HCT116 (cell line): ENCODE measurements at regions not wholly inside any gene's neighbourhood (a gene's known extent, or its start where the extent isn't known, plus 50 kb on each side); places are given as distances from the start of the nearest gene placed in this dataset.

Experiments
- ATAC-seq: fragments of 200-7000 bp; cut with Tn5 transposase; 2 replicates; pipeline ENCODE4 v1.9.1; 2020; ENCODE audit warnings: mild to moderate bottlenecking, moderate library complexity
- BruUV-seq: library from RNA; stranded (reverse); fragments of 400-500 nt; replicated peaks from 2 replicates; lab custom pipeline; 2021; lab: Mats Ljungman, UMichigan
- CTCF ChIA-PET: fragments of 300-600 bp; sonication (Branson Sonifier 250); formaldehyde crosslinking; loops from one replicate; lab custom pipeline; 2021; ENCODE audit warnings: antibody characterized with exemption; lab: Charles Lee
- POLR2A ChIA-PET: fragments of 300-600, 350-600 bp; sonication (Branson Sonifier 250); formaldehyde crosslinking; loops from one replicate; lab custom pipeline; 2021; ENCODE audit warnings: antibody characterized with exemption; lab: Charles Lee
- RAD21 ChIA-PET, 2 experiments: fragments of 300-600 bp; sonication (Branson Sonifier 250); formaldehyde crosslinking; loops; one replicate each; lab custom pipeline; 2023; ENCODE audit warnings: low total read pairs in 2 of 2; ENCODE audit not compliant: uncharacterized antibody in 2 of 2, unreplicated experiment in 2 of 2, low non-redundant PET in 1 of 2; lab: Charles Lee
- DNase-seq: peaks from one replicate; pipeline ENCODE4 v3.0.0-alpha.2; 2010; ENCODE audit warnings: low read depth, low spot score
- H2AFZ ChIP-seq: fragments of 200-600 bp; shearing (Covaris generic), sonication (generic); 2 replicates; pipeline ENCODE4 v1.6.1; 2017; ENCODE audit warnings: low read depth, mixed run types, mixed read lengths, antibody characterized with exemption, low read length; ENCODE audit not compliant: poor library complexity, severe bottlenecking
- H3K27ac ChIP-seq: 2 replicates; pipeline ENCODE4 v1.5.1; 2012; ENCODE audit warnings: low read depth, low read length
- H3K27me3 ChIP-seq: fragments of 200-600 bp; sonication (generic); 2 replicates; pipeline ENCODE4 v1.6.1; 2016; ENCODE audit warnings: mixed run types, low read length, mixed read lengths; ENCODE audit not compliant: insufficient read depth
- H3K36me3 ChIP-seq, 2 experiments: fragments of 200-500 bp in 1 of 2; fragments of 200-600 bp in 1 of 2; sonication (Bioruptor generic) in 1 of 2; sonication (generic) in 1 of 2; 2 replicates each; pipeline versions ENCODE4 v1.5.1 to v1.6.1; 2014 to 2016; ENCODE audit warnings: low read length in 2 of 2, inconsistent platforms in 1 of 2, mixed read lengths in 1 of 2, mixed run types in 1 of 2; ENCODE audit not compliant: insufficient read depth in 2 of 2, control insufficient read depth in 1 of 2
- H3K4me1 ChIP-seq, 2 experiments: fragments of 200-600 bp in 1 of 2; sonication (generic) in 1 of 2; 2 replicates each; pipeline versions ENCODE4 v1.5.1 to v1.6.1; 2012 to 2017; ENCODE audit warnings: low read length in 2 of 2, inconsistent platforms in 1 of 2, mild to moderate bottlenecking in 1 of 2, mixed read lengths in 1 of 2, mixed run types in 1 of 2, moderate library complexity in 1 of 2; ENCODE audit not compliant: insufficient read depth in 2 of 2, control insufficient read depth in 1 of 2
- H3K4me2 ChIP-seq: fragments of 200-600 bp; sonication (generic); 2 replicates; pipeline ENCODE4 v1.6.1; 2017; ENCODE audit warnings: mixed run types, low read length, mixed read lengths
- H3K4me3 ChIP-seq, 2 experiments: fragments of 200-600 bp in 1 of 2; sonication (generic) in 1 of 2; replicated peaks in 1 of 2; 2 replicates each; pipeline ENCODE4 v1.5.1; 2011 to 2016; ENCODE audit warnings: low read length in 2 of 2, control low read depth in 1 of 2, low read depth in 1 of 2, mild to moderate bottlenecking in 1 of 2, mixed read lengths in 1 of 2, mixed run types in 1 of 2
- H3K79me2 ChIP-seq: fragments of 200-600 bp; sonication (generic); 2 replicates; pipeline ENCODE4 v1.6.1; 2017; ENCODE audit warnings: mild to moderate bottlenecking, mixed run types, low read length, moderate library complexity, mixed read lengths; ENCODE audit not compliant: insufficient read depth
- H3K9ac ChIP-seq: fragments of 200-600 bp; sonication (generic); 2 replicates; pipeline ENCODE4 v1.6.1; 2016; ENCODE audit warnings: low read length, mixed read lengths
- H3K9me2 ChIP-seq: fragments of 200-600 bp; sonication (generic), shearing (Covaris generic); 2 replicates; pipeline ENCODE4 v1.6.1; 2017; ENCODE audit warnings: mixed run types, mild to moderate bottlenecking, moderate library complexity; ENCODE audit not compliant: insufficient read depth
- H3K9me3 ChIP-seq, 2 experiments: fragments of 200-500 bp in 1 of 2; fragments of 200-600 bp in 1 of 2; sonication (Bioruptor generic) in 1 of 2; sonication (generic) in 1 of 2; 2 replicates each; pipeline ENCODE4 v1.6.1; 2014 to 2017; ENCODE audit warnings: low read length in 2 of 2, mixed read lengths in 2 of 2, inconsistent platforms in 1 of 2, low read depth in 1 of 2, mild to moderate bottlenecking in 1 of 2, mixed run types in 1 of 2, moderate library complexity in 1 of 2; ENCODE audit not compliant: control insufficient read depth in 1 of 2, insufficient read depth in 1 of 2
- H4K20me1 ChIP-seq: fragments of 200-600 bp; sonication (generic), shearing (Covaris generic); 2 replicates; pipeline ENCODE4 v1.6.1; 2017; ENCODE audit warnings: mixed run types, mild to moderate bottlenecking, moderate library complexity; ENCODE audit not compliant: insufficient read depth
- CBX3 ChIP-seq: IDR thresholded peaks from 2 replicates; pipeline ENCODE4 v1.6.1; 2012; ENCODE audit warnings: low read depth
- CEBPB ChIP-seq: IDR thresholded peaks from 2 replicates; pipeline ENCODE4 v1.6.1; 2012; ENCODE audit warnings: low read depth
- CTCF ChIP-seq, 3 experiments: fragments of 200-600 bp in 1 of 3; sonication (generic) in 1 of 3; IDR thresholded peaks in 2 of 3; conservative IDR thresholded peaks in 1 of 3; 2 replicates each; pipeline ENCODE4 v1.5.1; 2012 to 2017; ENCODE audit warnings: low read depth in 2 of 3, low read length in 2 of 3, antibody characterized with exemption in 1 of 3, borderline replicate concordance in 1 of 3, control low read depth in 1 of 3, mild to moderate bottlenecking in 1 of 3, mixed read lengths in 1 of 3, mixed run types in 1 of 3, moderate library complexity in 1 of 3; ENCODE audit not compliant: insufficient read depth in 1 of 3
- EGR1 ChIP-seq: IDR thresholded peaks from 2 replicates; pipeline ENCODE4 v1.6.1; 2012; ENCODE audit warnings: low read depth
- ELF1 ChIP-seq: IDR thresholded peaks from 2 replicates; pipeline ENCODE4 v1.6.1; 2012; ENCODE audit warnings: low read depth, borderline replicate concordance
- EZH2 ChIP-seq: fragments of 200-600 bp; sonication (generic); IDR thresholded peaks from 2 replicates; pipeline ENCODE4 v1.6.1; 2017; ENCODE audit warnings: antibody characterized with exemption, mixed run types
- EZH2phosphoT487 ChIP-seq: fragments of 200-600 bp; IDR thresholded peaks from 2 replicates; pipeline ENCODE4 v1.6.1; 2018; ENCODE audit warnings: antibody characterized with exemption, borderline replicate concordance
- FOSL1 ChIP-seq: IDR thresholded peaks from 2 replicates; pipeline ENCODE4 v1.6.1; 2012; ENCODE audit warnings: low read depth
- JUND ChIP-seq: IDR thresholded peaks from 2 replicates; pipeline ENCODE4 v1.6.1; 2012
- POLR2A ChIP-seq: IDR thresholded peaks from 2 replicates; pipeline ENCODE4 v1.7.0; 2011; ENCODE audit warnings: borderline replicate concordance; ENCODE audit not compliant: insufficient read depth, insufficient read length; ENCODE audit errors: extremely low read depth
- POLR2AphosphoS5 ChIP-seq: IDR thresholded peaks from 2 replicates; pipeline ENCODE4 v1.6.1; 2011; ENCODE audit warnings: mild to moderate bottlenecking, low read depth, low read length, moderate library complexity
- RAD21 ChIP-seq: IDR thresholded peaks from 2 replicates; pipeline ENCODE4 v1.6.1; 2012; ENCODE audit warnings: low read depth, mild to moderate bottlenecking
- SIN3A ChIP-seq: IDR thresholded peaks from 2 replicates; pipeline ENCODE4 v1.6.1; 2012; ENCODE audit warnings: low read depth
- TCF7L2 ChIP-seq: IDR thresholded peaks from 2 replicates; pipeline ENCODE4 v1.7.0; 2011; ENCODE audit warnings: borderline replicate concordance, inconsistent platforms; ENCODE audit not compliant: insufficient read depth, insufficient read length; ENCODE audit errors: extremely low read depth
- YY1 ChIP-seq: IDR thresholded peaks from 2 replicates; pipeline ENCODE4 v1.6.1; 2011; ENCODE audit warnings: low read length, low read depth, moderate library complexity, mild to moderate bottlenecking; ENCODE audit not compliant: insufficient replicate concordance; ENCODE audit errors: extremely low read depth
- ZFX ChIP-seq: fragments of 450-650 bp; IDR thresholded peaks from 2 replicates; pipeline ENCODE4 v1.6.1; 2017
- ZNF274 ChIP-seq: fragments of 200-500 bp; sonication (Bioruptor generic); IDR thresholded peaks from 2 replicates; pipeline ENCODE4 v1.6.1; 2014; ENCODE audit warnings: mild to moderate bottlenecking, low read depth, low read length, inconsistent platforms
- intact Hi-C: fragments of 100-400 bp; cut with micrococcal nuclease; formaldehyde crosslinking; loops from 2 replicates; pipeline ENCODE4 v1.10.0; 2022
- TF ChIP-seq, protein P1 (sequence below): IDR thresholded peaks from 2 replicates; pipeline ENCODE4 v1.6.1; 2012; ENCODE audit warnings: low read depth
- TF ChIP-seq, protein P2 (sequence below): IDR thresholded peaks from 2 replicates; pipeline ENCODE4 v1.6.1; 2012
- TF ChIP-seq, protein P3 (sequence below): IDR thresholded peaks from 2 replicates; pipeline ENCODE4 v1.6.1; 2011; ENCODE audit warnings: mild to moderate bottlenecking, low read length, moderate library complexity; ENCODE audit not compliant: insufficient replicate concordance; ENCODE audit errors: extremely low read depth

GRCh38 chr6:12610862-12611261 is 105.7 kb upstream of the PHACTR1 start:
- ATAC-seq (no peak), DNase-seq (no peak)
- Histone ChIP-seq H3K9ac (no peak overlapping the region), H3K4me3 (no peak overlapping the region), H4K20me1 (no peaks in the 10 kb centered on the region), H3K9me2 (no peaks in the 10 kb centered on the region), H3K9me3 (no peaks in the 10 kb centered on the region), H3K27ac (no peak overlapping the region), H2AFZ (no peak overlapping the region), H3K79me2 (no peaks in the 10 kb centered on the region), H3K4me2 (no peak overlapping the region), H3K27me3 (no peaks in the 10 kb centered on the region; the same call in 1 of the 2 replicates), H3K4me1 (no peaks in the 10 kb centered on the region; a peak in 1 of 4 replicates), H3K36me3 (no peaks in the 10 kb centered on the region)
- ChIA-PET RAD21 (no interaction called here), POLR2A (no interaction called here), CTCF (no interaction called here)
- TF ChIP-seq CEBPB, result no peak
- no peak for TF ChIP-seq FOSL1
- TF ChIP-seq CTCF (IDR thresholded peaks at IDR 0.05 in 2 of 3, conservative IDR thresholded peaks at IDR 0.05 in 1 of 3; ENCODE audit: borderline replicate concordance in 1 of 3, insufficient read depth in 1 of 3, low read depth in 2 of 3, low read length in 2 of 3), result no peak
- no peak for TF ChIP-seq CBX3
- TF ChIP-seq EZH2phosphoT487, result no peak
- no peak for TF ChIP-seq POLR2A
- no peak for TF ChIP-seq SIN3A
- TF ChIP-seq RAD21, result no peak
- no peak for TF ChIP-seq ZFX
- TF ChIP-seq TCF7L2, result no peak
- no peak for TF ChIP-seq JUND
- TF ChIP-seq EZH2, result no peak
- TF ChIP-seq ZNF274, result no peak
- TF ChIP-seq, protein P1, sequence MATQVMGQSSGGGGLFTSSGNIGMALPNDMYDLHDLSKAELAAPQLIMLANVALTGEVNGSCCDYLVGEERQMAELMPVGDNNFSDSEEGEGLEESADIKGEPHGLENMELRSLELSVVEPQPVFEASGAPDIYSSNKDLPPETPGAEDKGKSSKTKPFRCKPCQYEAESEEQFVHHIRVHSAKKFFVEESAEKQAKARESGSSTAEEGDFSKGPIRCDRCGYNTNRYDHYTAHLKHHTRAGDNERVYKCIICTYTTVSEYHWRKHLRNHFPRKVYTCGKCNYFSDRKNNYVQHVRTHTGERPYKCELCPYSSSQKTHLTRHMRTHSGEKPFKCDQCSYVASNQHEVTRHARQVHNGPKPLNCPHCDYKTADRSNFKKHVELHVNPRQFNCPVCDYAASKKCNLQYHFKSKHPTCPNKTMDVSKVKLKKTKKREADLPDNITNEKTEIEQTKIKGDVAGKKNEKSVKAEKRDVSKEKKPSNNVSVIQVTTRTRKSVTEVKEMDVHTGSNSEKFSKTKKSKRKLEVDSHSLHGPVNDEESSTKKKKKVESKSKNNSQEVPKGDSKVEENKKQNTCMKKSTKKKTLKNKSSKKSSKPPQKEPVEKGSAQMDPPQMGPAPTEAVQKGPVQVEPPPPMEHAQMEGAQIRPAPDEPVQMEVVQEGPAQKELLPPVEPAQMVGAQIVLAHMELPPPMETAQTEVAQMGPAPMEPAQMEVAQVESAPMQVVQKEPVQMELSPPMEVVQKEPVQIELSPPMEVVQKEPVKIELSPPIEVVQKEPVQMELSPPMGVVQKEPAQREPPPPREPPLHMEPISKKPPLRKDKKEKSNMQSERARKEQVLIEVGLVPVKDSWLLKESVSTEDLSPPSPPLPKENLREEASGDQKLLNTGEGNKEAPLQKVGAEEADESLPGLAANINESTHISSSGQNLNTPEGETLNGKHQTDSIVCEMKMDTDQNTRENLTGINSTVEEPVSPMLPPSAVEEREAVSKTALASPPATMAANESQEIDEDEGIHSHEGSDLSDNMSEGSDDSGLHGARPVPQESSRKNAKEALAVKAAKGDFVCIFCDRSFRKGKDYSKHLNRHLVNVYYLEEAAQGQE, result no peak
- TF ChIP-seq YY1, result no peak
- TF ChIP-seq, protein P2, sequence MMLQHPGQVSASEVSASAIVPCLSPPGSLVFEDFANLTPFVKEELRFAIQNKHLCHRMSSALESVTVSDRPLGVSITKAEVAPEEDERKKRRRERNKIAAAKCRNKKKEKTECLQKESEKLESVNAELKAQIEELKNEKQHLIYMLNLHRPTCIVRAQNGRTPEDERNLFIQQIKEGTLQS, result no peak
- TF ChIP-seq, protein P3, sequence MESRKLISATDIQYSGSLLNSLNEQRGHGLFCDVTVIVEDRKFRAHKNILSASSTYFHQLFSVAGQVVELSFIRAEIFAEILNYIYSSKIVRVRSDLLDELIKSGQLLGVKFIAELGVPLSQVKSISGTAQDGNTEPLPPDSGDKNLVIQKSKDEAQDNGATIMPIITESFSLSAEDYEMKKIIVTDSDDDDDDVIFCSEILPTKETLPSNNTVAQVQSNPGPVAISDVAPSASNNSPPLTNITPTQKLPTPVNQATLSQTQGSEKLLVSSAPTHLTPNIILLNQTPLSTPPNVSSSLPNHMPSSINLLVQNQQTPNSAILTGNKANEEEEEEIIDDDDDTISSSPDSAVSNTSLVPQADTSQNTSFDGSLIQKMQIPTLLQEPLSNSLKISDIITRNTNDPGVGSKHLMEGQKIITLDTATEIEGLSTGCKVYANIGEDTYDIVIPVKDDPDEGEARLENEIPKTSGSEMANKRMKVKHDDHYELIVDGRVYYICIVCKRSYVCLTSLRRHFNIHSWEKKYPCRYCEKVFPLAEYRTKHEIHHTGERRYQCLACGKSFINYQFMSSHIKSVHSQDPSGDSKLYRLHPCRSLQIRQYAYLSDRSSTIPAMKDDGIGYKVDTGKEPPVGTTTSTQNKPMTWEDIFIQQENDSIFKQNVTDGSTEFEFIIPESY, result no peak
- TF ChIP-seq EGR1, result no peak
- no peak for TF ChIP-seq POLR2AphosphoS5
- TF ChIP-seq ELF1, result no peak
- no TSS peak for BruUV-seq
- intact Hi-C loops, result no loop called here
